ENCODE measurements at regions not wholly inside any gene's neighbourhood (a gene's known extent, or its start where the extent isn't known, plus 50 kb on each side); places are given as distances from the start of the nearest gene placed in this dataset.

- no peak overlapping the region for H3K4me3 ChIP-seq (ENCODE audit: low read depth, low read length)
- TF ChIP-seq CTCF (IDR thresholded peaks at IDR 0.05; ENCODE audit: low read depth, low read length, missing control alignments): no peak
- DNase-seq (ENCODE audit: low read depth): no peak
These were observed 1131.4 kb downstream of the XPNPEP1 start for GRCh38 chr10:108791794-108792474.

DNA sequence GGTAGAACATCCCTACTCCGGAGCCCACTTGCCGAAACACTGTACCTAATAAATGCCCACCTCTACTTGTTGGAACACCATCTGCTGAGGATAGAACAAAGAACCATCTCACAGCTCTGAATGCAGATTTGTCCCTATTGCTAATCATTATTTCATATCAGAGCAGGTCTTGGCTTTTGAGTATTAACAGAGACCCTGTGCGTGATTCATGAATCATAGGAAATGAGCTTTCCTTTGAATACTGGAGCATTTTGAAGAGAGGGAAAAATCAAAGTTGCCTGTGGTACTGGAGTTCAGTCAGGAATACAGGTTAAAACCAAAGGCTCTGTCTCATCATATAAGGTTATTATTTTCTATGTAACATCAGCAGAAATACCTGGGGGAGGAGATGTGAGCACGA, 1132.3 kb downstream of the XPNPEP1 start:
- no peak overlapping the region for H3K4me3 ChIP-seq (ENCODE audit: low read depth, low read length)
- no peak for DNase-seq (ENCODE audit: low read depth)

GRCh38 chr10:108789919-108790318, 1133.4 kb downstream of the XPNPEP1 start:
- no peak for TF ChIP-seq CTCF (IDR thresholded peaks at IDR 0.05; ENCODE audit: low read depth, low read length, missing control alignments)
- no peak for DNase-seq (ENCODE audit: low read depth)

More for the DNA sequence above, 1132.3 kb downstream of the XPNPEP1 start:
- no peak for TF ChIP-seq CTCF (IDR thresholded peaks at IDR 0.05; ENCODE audit: low read depth, low read length, missing control alignments)

GRCh38 chr10:108789336-108789735, 1134.0 kb downstream of the XPNPEP1 start:
- TF ChIP-seq CTCF (IDR thresholded peaks at IDR 0.05; ENCODE audit: low read depth, low read length, missing control alignments): no peak
- H3K4me3 ChIP-seq (ENCODE audit: low read depth, low read length): no peak overlapping the region
- no peak for DNase-seq (ENCODE audit: low read depth)

More at GRCh38 chr10:108789919-108790318, 1133.4 kb downstream of the XPNPEP1 start:
- no peak overlapping the region for H3K4me3 ChIP-seq (ENCODE audit: low read depth, low read length)

DNA sequence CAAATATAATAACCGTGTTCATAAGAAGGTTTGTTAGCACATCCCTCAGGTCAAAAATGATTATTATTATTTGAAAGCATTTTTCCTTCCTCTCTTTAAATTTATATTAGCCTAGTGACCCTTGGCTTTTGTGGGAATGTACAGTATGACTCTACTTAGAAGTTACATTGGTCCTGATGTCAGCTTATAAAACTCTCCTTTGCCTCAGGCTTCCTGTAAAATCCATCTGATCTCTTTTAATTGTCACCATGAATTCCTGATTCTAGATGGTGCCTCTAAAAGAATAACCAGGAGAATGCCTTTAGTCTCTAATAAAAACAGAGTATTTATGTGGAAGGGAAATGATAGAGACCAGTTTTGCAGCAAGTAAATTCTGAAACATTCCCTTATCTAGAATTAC, 1134.4 kb downstream of the XPNPEP1 start:
- no peak for DNase-seq (ENCODE audit: low read depth)
- H3K4me3 ChIP-seq (ENCODE audit: low read depth, low read length): no peak overlapping the region
- no peak for TF ChIP-seq CTCF (IDR thresholded peaks at IDR 0.05; ENCODE audit: low read depth, low read length, missing control alignments)

- H3K4me3 ChIP-seq (ENCODE audit: low read depth, low read length): no peak overlapping the region
- TF ChIP-seq CTCF (IDR thresholded peaks at IDR 0.05; ENCODE audit: low read depth, low read length, missing control alignments): no peak
- no peak for DNase-seq (ENCODE audit: low read depth)
These were observed 1135.4 kb downstream of the XPNPEP1 start for GRCh38 chr10:108787932-108788331.

GRCh38 chr10:108785011-108785410, 1138.3 kb downstream of the XPNPEP1 start:
- no peak for TF ChIP-seq CTCF (IDR thresholded peaks at IDR 0.05; ENCODE audit: low read depth, low read length, missing control alignments)
- no peak overlapping the region for H3K4me3 ChIP-seq (ENCODE audit: low read depth, low read length)
- no peak for DNase-seq (ENCODE audit: low read depth)
